Caco-2 (cell line): ENCODE measurements at regions not wholly inside any gene's neighbourhood (a gene's known extent, or its start where the extent isn't known, plus 50 kb on each side); places are given as distances from the start of the nearest gene placed in this dataset.

Experiments used
- BruUV-seq: library from RNA; stranded (reverse); fragments of 400-500 nt; replicated peaks from 2 replicates; lab custom pipeline; 2021; lab: Mats Ljungman, UMichigan
- CTCF ChIA-PET: fragments of 300-600 bp; sonication (Branson Sonifier 250); formaldehyde crosslinking; loops from one replicate; lab custom pipeline; 2022; ENCODE audit warnings: antibody characterized with exemption; lab: Charles Lee
- POLR2A ChIA-PET: fragments of 300-600 bp; sonication (Branson Sonifier 250); formaldehyde crosslinking; loops from one replicate; lab custom pipeline; 2022; ENCODE audit warnings: antibody characterized with exemption; lab: Charles Lee
- DNase-seq, 2 experiments: peaks; one replicate each; pipeline versions ENCODE4 v3.0.0 to v3.0.0-alpha.2; 2020 to 2022
- H3K27me3 ChIP-seq: replicated peaks from 2 replicates; pipeline ENCODE4 v1.6.0; 2011; ENCODE audit warnings: low read length; ENCODE audit not compliant: control insufficient read depth, insufficient read depth
- H3K36me3 ChIP-seq: 2 replicates; pipeline ENCODE4 v1.5.1; 2011; ENCODE audit warnings: low read length; ENCODE audit not compliant: control insufficient read depth, insufficient read depth
- H3K4me1 ChIP-seq: fragments of 250-450 bp; sonication (Bioruptor Pico); 2 replicates; pipeline ENCODE4 v1.5.1; 2020; ENCODE audit warnings: mild to moderate bottlenecking
- H3K4me3 ChIP-seq: 2 replicates; pipeline ENCODE4 v1.5.1; 2011; ENCODE audit warnings: low read depth, mild to moderate bottlenecking, control low read depth, low read length
- H3K9me3 ChIP-seq: fragments of 250-450 bp; sonication (Bioruptor Pico); 2 replicates; pipeline ENCODE4 v1.5.1; 2020; ENCODE audit warnings: mild to moderate bottlenecking, moderate library complexity
- H3K27ac Mint-ChIP-seq: one replicate; pipeline ENCODE4 v1.8.0; 2022; ENCODE audit warnings: mixed read lengths; ENCODE audit not compliant: unreplicated experiment
- H3K27me3 Mint-ChIP-seq: one replicate; pipeline ENCODE4 v1.8.0; 2022; ENCODE audit warnings: mixed read lengths; ENCODE audit not compliant: insufficient read depth, unreplicated experiment
- H3K36me3 Mint-ChIP-seq: one replicate; pipeline ENCODE4 v1.8.0; 2022; ENCODE audit warnings: mild to moderate bottlenecking, mixed read lengths; ENCODE audit not compliant: insufficient read depth, unreplicated experiment
- H3K4me1 Mint-ChIP-seq: one replicate; pipeline ENCODE4 v1.8.0; 2022; ENCODE audit warnings: low read depth, mixed read lengths; ENCODE audit not compliant: unreplicated experiment
- H3K4me3 Mint-ChIP-seq: one replicate; pipeline ENCODE4 v1.8.0; 2022; ENCODE audit warnings: mild to moderate bottlenecking, moderate library complexity, mixed read lengths; ENCODE audit not compliant: unreplicated experiment
- H3K9me3 Mint-ChIP-seq: one replicate; pipeline ENCODE4 v1.8.0; 2022; ENCODE audit warnings: mixed read lengths; ENCODE audit not compliant: unreplicated experiment
- intact Hi-C: fragments of 100-400 bp; cut with micrococcal nuclease; formaldehyde crosslinking; loops from one replicate; pipeline ENCODE4 v1.10.0; 2022; ENCODE audit not compliant: unreplicated experiment
- TF ChIP-seq, protein P1 (sequence below), 2 experiments: fragments of 200-600 bp in 1 of 2; IDR thresholded peaks; 1 replicate in 1 of 2; 2 replicates in 1 of 2; pipeline versions ENCODE4 v1.5.1 to v1.8.0; 2011 to 2022; ENCODE audit warnings: antibody characterized with exemption in 1 of 2, control low read depth in 1 of 2, inconsistent platforms in 1 of 2, low read depth in 1 of 2, low read length in 1 of 2, mild to moderate bottlenecking in 1 of 2, moderate library complexity in 1 of 2; ENCODE audit not compliant: insufficient read depth in 1 of 2, severe bottlenecking in 1 of 2, unreplicated experiment in 1 of 2

DNA sequence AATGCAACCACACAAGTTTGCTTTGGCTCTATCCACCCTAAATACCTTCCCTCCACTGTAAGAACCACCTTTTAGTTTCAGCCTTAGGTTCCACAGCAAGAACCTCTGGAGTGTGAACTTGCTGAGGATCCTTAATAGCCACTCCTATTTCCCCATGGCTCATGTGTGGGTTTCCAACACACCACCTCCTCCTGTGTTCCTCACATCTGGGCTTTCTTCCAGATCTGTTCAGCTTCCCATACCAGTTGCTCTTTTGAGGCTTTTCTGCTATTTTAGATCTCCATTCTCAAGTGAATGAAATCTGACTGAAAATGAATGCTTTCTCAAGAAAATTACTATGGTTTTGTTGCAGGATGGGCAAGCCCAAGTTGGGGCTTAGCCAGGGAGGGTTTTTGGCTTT is 104.8 kb upstream of the MIR17HG start:
- POLR2A ChIA-PET = no interaction called here

DNA sequence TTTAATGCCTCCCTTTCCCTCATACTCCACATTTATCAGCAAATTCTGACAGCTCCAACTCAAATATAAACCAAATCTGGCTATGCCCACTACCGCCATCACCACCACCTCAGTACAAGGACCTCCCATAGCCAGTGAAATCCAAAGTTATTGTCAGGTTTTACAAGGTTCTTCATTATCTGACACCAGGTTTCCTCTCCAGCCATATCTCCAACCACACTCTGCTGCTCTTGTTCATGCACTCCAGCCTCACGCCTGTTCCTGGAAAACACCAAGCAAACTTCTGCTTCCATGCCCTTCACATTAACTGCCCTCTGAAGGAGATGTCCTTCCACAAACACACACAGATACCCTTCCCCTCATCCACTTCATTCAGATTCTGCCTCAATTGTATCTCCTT is 102.2 kb upstream of the MIR17HG start:
- Histone ChIP-seq H3K27me3 (no peaks in the 10 kb centered on the region), H3K4me1 (peaks cover 12% of the 10 kb centered on the region), H3K9me3 (no peaks in the 10 kb centered on the region), H3K4me3 (no peak overlapping the region), H3K36me3 (no peaks in the 10 kb centered on the region)
- no peak overlapping the region for H3K4me3 Mint-ChIP-seq
- TF ChIP-seq, protein P1, sequence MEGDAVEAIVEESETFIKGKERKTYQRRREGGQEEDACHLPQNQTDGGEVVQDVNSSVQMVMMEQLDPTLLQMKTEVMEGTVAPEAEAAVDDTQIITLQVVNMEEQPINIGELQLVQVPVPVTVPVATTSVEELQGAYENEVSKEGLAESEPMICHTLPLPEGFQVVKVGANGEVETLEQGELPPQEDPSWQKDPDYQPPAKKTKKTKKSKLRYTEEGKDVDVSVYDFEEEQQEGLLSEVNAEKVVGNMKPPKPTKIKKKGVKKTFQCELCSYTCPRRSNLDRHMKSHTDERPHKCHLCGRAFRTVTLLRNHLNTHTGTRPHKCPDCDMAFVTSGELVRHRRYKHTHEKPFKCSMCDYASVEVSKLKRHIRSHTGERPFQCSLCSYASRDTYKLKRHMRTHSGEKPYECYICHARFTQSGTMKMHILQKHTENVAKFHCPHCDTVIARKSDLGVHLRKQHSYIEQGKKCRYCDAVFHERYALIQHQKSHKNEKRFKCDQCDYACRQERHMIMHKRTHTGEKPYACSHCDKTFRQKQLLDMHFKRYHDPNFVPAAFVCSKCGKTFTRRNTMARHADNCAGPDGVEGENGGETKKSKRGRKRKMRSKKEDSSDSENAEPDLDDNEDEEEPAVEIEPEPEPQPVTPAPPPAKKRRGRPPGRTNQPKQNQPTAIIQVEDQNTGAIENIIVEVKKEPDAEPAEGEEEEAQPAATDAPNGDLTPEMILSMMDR (IDR thresholded peaks at IDR 0.05; ENCODE audit: insufficient read depth in 1 of 2, low read depth in 1 of 2, low read length in 1 of 2, severe bottlenecking in 1 of 2, unreplicated experiment in 1 of 2) = no peak
- H3K27ac Mint-ChIP-seq = no peak overlapping the region
- ChIA-PET CTCF (no interaction called here), POLR2A (no interaction called here)
- no peak for DNase-seq
- no peaks in the 10 kb centered on the region for H3K36me3 Mint-ChIP-seq
- no peaks in the 10 kb centered on the region for H3K9me3 Mint-ChIP-seq
- no peaks in the 10 kb centered on the region for H3K4me1 Mint-ChIP-seq
- no TSS peak for BruUV-seq
- peaks cover 5% of the 10 kb centered on the region for H3K27me3 Mint-ChIP-seq
- intact Hi-C loops = loop anchor here (5.0 to 10.0 kb wide), 2 partner anchors 173 to 380 kb away; no protein-coding TSS in a partner anchor

More for the DNA sequence above, 104.8 kb upstream of the MIR17HG start:
- peaks cover 4% of the 10 kb centered on the region; the same call in 1 of the 2 replicates for H3K4me1 ChIP-seq
- no TSS peak for BruUV-seq
- Mint-ChIP-seq H3K27ac (no peak overlapping the region), H3K4me1 (no peaks in the 10 kb centered on the region), H3K36me3 (no peaks in the 10 kb centered on the region), H3K27me3 (no peaks in the 10 kb centered on the region), H3K4me3 (no peak overlapping the region), H3K9me3 (no peaks in the 10 kb centered on the region)
- H3K4me3 ChIP-seq = no peak overlapping the region
- no peaks in the 10 kb centered on the region for H3K36me3 ChIP-seq
- no peaks in the 10 kb centered on the region for H3K27me3 ChIP-seq
- CTCF ChIA-PET = no interaction called here
- TF ChIP-seq, protein P1 (IDR thresholded peaks at IDR 0.05; ENCODE audit: insufficient read depth in 1 of 2, low read depth in 1 of 2, low read length in 1 of 2, severe bottlenecking in 1 of 2, unreplicated experiment in 1 of 2) = no peak
- no peaks in the 10 kb centered on the region for H3K9me3 ChIP-seq
- intact Hi-C loops = loop anchor here (10.0 kb wide), 1 partner anchor 378 kb away; no protein-coding TSS in a partner anchor
- no peak for DNase-seq

DNA sequence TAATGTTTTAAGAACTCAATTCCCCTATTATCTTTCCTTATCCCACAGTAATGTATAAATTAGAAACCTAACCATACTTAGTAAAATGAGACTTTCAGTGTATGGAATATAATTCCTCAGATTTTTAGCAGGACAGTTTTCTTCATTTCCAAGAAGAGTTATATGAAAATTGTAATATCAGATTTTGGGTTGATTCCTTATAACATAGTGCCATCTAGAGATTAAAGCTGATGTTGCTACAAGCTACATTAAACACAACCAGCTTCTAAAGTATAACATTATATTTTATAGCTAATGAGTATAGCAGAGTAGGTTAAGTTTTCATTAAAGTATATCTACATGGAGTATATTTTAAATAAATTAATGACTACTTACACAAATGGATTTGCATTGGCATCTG is 99.7 kb upstream of the MIR17HG start:
- H3K27ac Mint-ChIP-seq = no peak overlapping the region
- peaks cover 12% of the 10 kb centered on the region for H3K4me1 ChIP-seq
- no peaks in the 10 kb centered on the region for H3K36me3 ChIP-seq
- H3K9me3 ChIP-seq = no peaks in the 10 kb centered on the region
- H3K4me1 Mint-ChIP-seq = no peaks in the 10 kb centered on the region
- no peaks in the 10 kb centered on the region for H3K9me3 Mint-ChIP-seq
- no peak overlapping the region for H3K4me3 ChIP-seq
- intact Hi-C loops = loop anchor here (1.0 to 10.0 kb wide), 7 partner anchors 54 to 383 kb away; no protein-coding TSS in a partner anchor
- H3K4me3 Mint-ChIP-seq = no peak overlapping the region
- BruUV-seq = no TSS peak
- no peaks in the 10 kb centered on the region for H3K36me3 Mint-ChIP-seq
- peaks cover 11% of the 10 kb centered on the region for H3K27me3 Mint-ChIP-seq
- POLR2A ChIA-PET = no interaction called here
- CTCF ChIA-PET = interaction anchor here (0.9 to 2.1 kb wide), 7 partner anchors 31 to 170 kb away, joined by 4 to 17 read pairs (median 10); no protein-coding TSS in a partner anchor
- DNase-seq = no peak
- no peaks in the 10 kb centered on the region; the same call in 1 of the 2 replicates for H3K27me3 ChIP-seq
- TF ChIP-seq, protein P1 (IDR thresholded peaks at IDR 0.05; ENCODE audit: insufficient read depth in 1 of 2, low read depth in 1 of 2, low read length in 1 of 2, severe bottlenecking in 1 of 2, unreplicated experiment in 1 of 2) = peak; percentile 24 to 40
